ENCODE measurements at regions not wholly inside any gene's neighbourhood (a gene's known extent, or its start where the extent isn't known, plus 50 kb on each side); places are given as distances from the start of the nearest gene placed in this dataset.

DNA sequence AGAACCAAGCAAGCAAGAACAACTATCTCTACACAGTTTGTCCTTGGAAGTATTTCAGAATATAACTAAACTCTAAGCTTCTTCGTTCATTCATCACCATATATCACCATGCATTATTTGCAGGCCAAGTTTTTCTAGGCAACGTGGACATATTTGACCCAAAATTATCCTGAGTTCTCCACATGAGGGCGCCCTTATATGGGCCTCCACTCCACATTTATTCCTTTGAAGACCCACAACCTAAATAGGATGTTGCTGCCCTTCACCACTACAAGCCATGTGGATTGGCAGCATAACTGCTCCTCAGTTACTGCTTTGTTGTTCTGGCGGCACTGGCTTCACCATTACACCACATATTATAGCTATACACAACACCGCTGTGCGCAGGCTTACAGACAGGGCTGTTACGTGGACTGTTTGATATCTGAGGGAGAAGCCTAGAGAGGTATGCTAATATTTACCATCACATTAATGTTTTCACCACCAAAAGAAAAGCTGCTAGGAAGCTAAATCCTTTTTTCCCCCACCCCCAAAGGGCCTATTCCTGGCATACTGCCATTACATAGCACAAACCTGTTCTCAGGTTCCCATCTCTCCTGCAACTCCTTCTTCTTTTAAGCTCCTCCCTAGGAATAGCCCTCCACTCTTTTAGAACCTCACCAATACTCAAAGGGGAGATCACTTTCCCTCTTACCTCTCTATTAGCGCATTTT is 411.7 kb downstream of the C6orf118 start:
- no peak overlapping the region for H3K56ac ChIP-seq (ENCODE audit: insufficient read length, low read depth, low read length)
- TF ChIP-seq, protein P1, sequence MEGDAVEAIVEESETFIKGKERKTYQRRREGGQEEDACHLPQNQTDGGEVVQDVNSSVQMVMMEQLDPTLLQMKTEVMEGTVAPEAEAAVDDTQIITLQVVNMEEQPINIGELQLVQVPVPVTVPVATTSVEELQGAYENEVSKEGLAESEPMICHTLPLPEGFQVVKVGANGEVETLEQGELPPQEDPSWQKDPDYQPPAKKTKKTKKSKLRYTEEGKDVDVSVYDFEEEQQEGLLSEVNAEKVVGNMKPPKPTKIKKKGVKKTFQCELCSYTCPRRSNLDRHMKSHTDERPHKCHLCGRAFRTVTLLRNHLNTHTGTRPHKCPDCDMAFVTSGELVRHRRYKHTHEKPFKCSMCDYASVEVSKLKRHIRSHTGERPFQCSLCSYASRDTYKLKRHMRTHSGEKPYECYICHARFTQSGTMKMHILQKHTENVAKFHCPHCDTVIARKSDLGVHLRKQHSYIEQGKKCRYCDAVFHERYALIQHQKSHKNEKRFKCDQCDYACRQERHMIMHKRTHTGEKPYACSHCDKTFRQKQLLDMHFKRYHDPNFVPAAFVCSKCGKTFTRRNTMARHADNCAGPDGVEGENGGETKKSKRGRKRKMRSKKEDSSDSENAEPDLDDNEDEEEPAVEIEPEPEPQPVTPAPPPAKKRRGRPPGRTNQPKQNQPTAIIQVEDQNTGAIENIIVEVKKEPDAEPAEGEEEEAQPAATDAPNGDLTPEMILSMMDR (conservative IDR thresholded peaks at IDR 0.05), result peak; percentile 66
- no peak for DNase-seq

More for the DNA sequence above, 411.7 kb downstream of the C6orf118 start:
- H3K79me2 ChIP-seq (ENCODE audit: insufficient read depth, low read length), result no peaks in the 10 kb centered on the region
- no peaks in the 10 kb centered on the region for H3K79me1 ChIP-seq (ENCODE audit: insufficient read depth, low read depth, low read length, poor library complexity, severe bottlenecking)
- no peak overlapping the region for H4K91ac ChIP-seq (ENCODE audit: insufficient read length, low read depth, low read length)
- no peak overlapping the region for H2BK12ac ChIP-seq (ENCODE audit: insufficient read length, low read depth, low read length)
- H2BK5ac ChIP-seq (ENCODE audit: insufficient read length, low read length), result no peak overlapping the region
- no peak overlapping the region for H3K9ac ChIP-seq (ENCODE audit: extremely low read depth, insufficient read length, low read length)
- H4K5ac ChIP-seq (ENCODE audit: insufficient read length, low read depth, low read length), result no peak overlapping the region
- no CpG with 5 or more reads among the region's 8 CpGs for WGBS (ENCODE audit: extremely low coverage, insufficient read length, low lambda C conversion rate)
- H3K18ac ChIP-seq (ENCODE audit: insufficient read length, low read depth, low read length), result no peak overlapping the region
- H3K27ac Mint-ChIP-seq, result no peak overlapping the region
- H3K4ac ChIP-seq (ENCODE audit: low read depth, low read length), result no peak overlapping the region
- no peaks in the 10 kb centered on the region for H3K9me3 ChIP-seq (ENCODE audit: control insufficient read depth, low read depth, low read length)
- H4K8ac ChIP-seq (replicated peaks; ENCODE audit: insufficient read length, low read depth, low read length), result no peak overlapping the region
- no peak overlapping the region for H3K23ac ChIP-seq (ENCODE audit: insufficient read length, low read depth, low read length)
- no peak overlapping the region for H2BK15ac ChIP-seq (ENCODE audit: low read depth, low read length)
- H2AFZ ChIP-seq (ENCODE audit: low read length), result no peak overlapping the region
- H3T11ph ChIP-seq (ENCODE audit: low read length), result no peak overlapping the region
- H3K9me3 Mint-ChIP-seq, result peaks cover 2 to 6% of the 10 kb centered on the region in 2 experiments; a peak in 4 of 5 replicates
- H3K27me3 ChIP-seq (ENCODE audit: insufficient read depth, low read length), result no peaks in the 10 kb centered on the region
- H2BK120ac ChIP-seq (ENCODE audit: low read depth, low read length, poor library complexity, severe bottlenecking), result no peak overlapping the region
- no peak overlapping the region for H2BK20ac ChIP-seq (ENCODE audit: low read depth, low read length, poor library complexity, severe bottlenecking)
- H2AK5ac ChIP-seq (ENCODE audit: insufficient read length, low read length), result no peak overlapping the region
- H3K27me3 Mint-ChIP-seq (ENCODE audit: low read depth), result no peaks in the 10 kb centered on the region
- no peak overlapping the region for H3K27ac ChIP-seq (ENCODE audit: insufficient read length, low read depth, low read length)
- H3K4me3 Mint-ChIP-seq, result no peak overlapping the region
- no peaks in the 10 kb centered on the region for H3K23me2 ChIP-seq (ENCODE audit: insufficient read length, low read depth, low read length, poor library complexity, severe bottlenecking)
- H4K20me1 ChIP-seq (ENCODE audit: control insufficient read depth, insufficient read depth, insufficient read length), result no peaks in the 10 kb centered on the region
- H3K4me1 Mint-ChIP-seq, result no peaks in the 10 kb centered on the region
- H3K36me3 Mint-ChIP-seq (ENCODE audit: insufficient read depth in 1 of 3, low read depth in 3 of 3), result peaks cover 0 to 10% (median 10%) of the 10 kb centered on the region in 3 experiments; a peak in 4 of 7 replicates
- no peak overlapping the region for H3K4me2 ChIP-seq (ENCODE audit: insufficient read depth, insufficient read length, low read length)
- no peaks in the 10 kb centered on the region for H3K4me1 ChIP-seq (ENCODE audit: insufficient read depth, low read length)
- no peak overlapping the region for H3K14ac ChIP-seq (ENCODE audit: insufficient read depth, low read length)

Data from H9 (cell line).